ENCODE measurements at regions not wholly inside any gene's neighbourhood (a gene's known extent, or its start where the extent isn't known, plus 50 kb on each side); places are given as distances from the start of the nearest gene placed in this dataset.

GRCh38 chr6:79296211-79296610, 61.7 kb upstream of the HMGN3 start:
- DNase-seq, result no peak
